Loucy (cell line): ENCODE measurements at regions not wholly inside any gene's neighbourhood (a gene's known extent, or its start where the extent isn't known, plus 50 kb on each side); places are given as distances from the start of the nearest gene placed in this dataset.

Experiments used
- H2AFZ ChIP-seq: fragments of 200-600 bp; sonication (generic); 2 replicates; pipeline ENCODE4 v1.6.0; 2016; ENCODE audit warnings: antibody characterized with exemption, mild to moderate bottlenecking, low read length, moderate library complexity
- H3F3A ChIP-seq: fragments of 200-600 bp; 2 replicates; pipeline ENCODE4 v1.6.0; 2016; ENCODE audit warnings: antibody characterized with exemption, low read depth, mild to moderate bottlenecking
- H3K27me3 ChIP-seq: fragments of 200-600 bp; sonication (generic); 2 replicates; pipeline ENCODE4 v1.6.1; 2014; ENCODE audit warnings: low read length, mild to moderate bottlenecking; ENCODE audit not compliant: insufficient read depth, poor library complexity, severe bottlenecking
- H3K36me3 ChIP-seq: fragments of 200-600 bp; sonication (generic); 2 replicates; pipeline ENCODE4 v1.6.1; 2016; ENCODE audit warnings: low read length; ENCODE audit not compliant: insufficient read depth
- H3K4me1 ChIP-seq: fragments of 200-600 bp; sonication (generic); 2 replicates; pipeline ENCODE4 v1.5.1; 2014; ENCODE audit warnings: low read length, mild to moderate bottlenecking; ENCODE audit not compliant: insufficient read depth, poor library complexity, severe bottlenecking
- H3K4me2 ChIP-seq: fragments of 200-600 bp; sonication (generic); 2 replicates; pipeline ENCODE4 v1.6.0; 2014; ENCODE audit warnings: antibody characterized with exemption, low read length, low read depth, mild to moderate bottlenecking; ENCODE audit not compliant: poor library complexity, severe bottlenecking
- H3K4me3 ChIP-seq: fragments of 200-600 bp; sonication (generic); 2 replicates; pipeline ENCODE4 v1.5.1; 2014; ENCODE audit warnings: low read length, mild to moderate bottlenecking, mixed read lengths; ENCODE audit not compliant: poor library complexity, severe bottlenecking
- H3K79me2 ChIP-seq: fragments of 200-600 bp; sonication (generic); 2 replicates; pipeline ENCODE4 v1.6.1; 2014; ENCODE audit warnings: low read length; ENCODE audit not compliant: insufficient read depth
- H3K9ac ChIP-seq: fragments of 200-600 bp; sonication (generic); 2 replicates; pipeline ENCODE4 v1.6.0; 2014; ENCODE audit warnings: mild to moderate bottlenecking, low read depth, low read length, moderate library complexity; ENCODE audit not compliant: poor library complexity, severe bottlenecking
- H3K9me2 ChIP-seq: fragments of 200-600 bp; sonication (generic); replicated peaks from 2 replicates; pipeline ENCODE4 v1.6.1; 2016; ENCODE audit warnings: low read depth, low read length, mixed read lengths
- H3K9me3 ChIP-seq: fragments of 200-600 bp; sonication (generic); 2 replicates; pipeline ENCODE4 v1.6.1; 2014; ENCODE audit warnings: mild to moderate bottlenecking, antibody characterized with exemption, low read length, low read depth; ENCODE audit not compliant: insufficient read depth
- H4K20me1 ChIP-seq: fragments of 200-600 bp; sonication (generic); 2 replicates; pipeline ENCODE4 v1.6.0; 2014; ENCODE audit warnings: antibody characterized with exemption, low read length, mild to moderate bottlenecking; ENCODE audit not compliant: insufficient read depth, poor library complexity, severe bottlenecking
- CTCF ChIP-seq: fragments of 200-600 bp; sonication (generic); conservative IDR thresholded peaks from 2 replicates; pipeline ENCODE4 v1.5.1; 2014; ENCODE audit warnings: mild to moderate bottlenecking, antibody characterized with exemption, low read length
- EZH2phosphoT487 ChIP-seq: fragments of 200-600 bp; IDR thresholded peaks from 2 replicates; pipeline ENCODE4 v1.6.1; 2018; ENCODE audit warnings: antibody characterized with exemption, mild to moderate bottlenecking, moderate library complexity, borderline replicate concordance

GRCh38 chrX:39690541-39691415 is 407.0 kb downstream of the BCOR start:
- no peaks in the 10 kb centered on the region for H3K4me1 ChIP-seq
- no peaks in the 10 kb centered on the region for H3K9me3 ChIP-seq
- TF ChIP-seq EZH2phosphoT487 (no peak), CTCF (no peak)
- no peaks in the 10 kb centered on the region for H3F3A ChIP-seq
- no peak overlapping the region for H3K9ac ChIP-seq
- H3K9me2 ChIP-seq: no peaks in the 10 kb centered on the region
- H3K27me3 ChIP-seq: no peaks in the 10 kb centered on the region
- no peak overlapping the region for H3K4me2 ChIP-seq
- no peaks in the 10 kb centered on the region for H3K79me2 ChIP-seq
- no peak overlapping the region for H2AFZ ChIP-seq
- H4K20me1 ChIP-seq: no peaks in the 10 kb centered on the region
- H3K36me3 ChIP-seq: no peaks in the 10 kb centered on the region
- H3K4me3 ChIP-seq: no peak overlapping the region

- TF ChIP-seq EZH2phosphoT487 (no peak), CTCF (no peak)
- H3F3A ChIP-seq: no peaks in the 10 kb centered on the region
These were observed 406.0 kb downstream of the BCOR start for GRCh38 chrX:39691724-39692123.

GRCh38 chrX:39692796-39693195 is 405.0 kb downstream of the BCOR start:
- H3K4me2 ChIP-seq: no peak overlapping the region

More at GRCh38 chrX:39691724-39692123, 406.0 kb downstream of the BCOR start:
- no peak overlapping the region for H2AFZ ChIP-seq
- H3K4me3 ChIP-seq: no peak overlapping the region
- no peaks in the 10 kb centered on the region for H3K36me3 ChIP-seq
- no peaks in the 10 kb centered on the region for H3K27me3 ChIP-seq
- H3K9ac ChIP-seq: no peak overlapping the region
- no peaks in the 10 kb centered on the region for H3K79me2 ChIP-seq
- no peaks in the 10 kb centered on the region for H3K9me2 ChIP-seq
- no peaks in the 10 kb centered on the region for H3K4me1 ChIP-seq
- no peaks in the 10 kb centered on the region for H4K20me1 ChIP-seq
- no peaks in the 10 kb centered on the region for H3K9me3 ChIP-seq
- no peak overlapping the region for H3K4me2 ChIP-seq

More at GRCh38 chrX:39692796-39693195, 405.0 kb downstream of the BCOR start:
- Histone ChIP-seq H3K4me1 (no peaks in the 10 kb centered on the region), H3K9ac (no peak overlapping the region), H3K9me3 (no peaks in the 10 kb centered on the region), H3K4me3 (no peak overlapping the region), H4K20me1 (no peaks in the 10 kb centered on the region), H2AFZ (no peak overlapping the region), H3F3A (no peaks in the 10 kb centered on the region), H3K79me2 (no peaks in the 10 kb centered on the region), H3K9me2 (no peaks in the 10 kb centered on the region), H3K36me3 (no peaks in the 10 kb centered on the region), H3K27me3 (no peaks in the 10 kb centered on the region)
- no peak for TF ChIP-seq CTCF
- TF ChIP-seq EZH2phosphoT487: no peak
